Astrocyte of the cerebellum (primary cell): ENCODE measurements at regions not wholly inside any gene's neighbourhood (a gene's known extent, or its start where the extent isn't known, plus 50 kb on each side); places are given as distances from the start of the nearest gene placed in this dataset.

Experiments used
- DNase-seq: peaks from one replicate; pipeline ENCODE4 v3.0.0-alpha.2; 2011; ENCODE audit warnings: low read depth
- H3K4me3 ChIP-seq: 2 replicates; pipeline ENCODE4 v1.5.1; 2011; ENCODE audit warnings: mild to moderate bottlenecking, low read depth, low read length, moderate library complexity
- CTCF ChIP-seq: IDR thresholded peaks from 2 replicates; pipeline ENCODE4 v1.5.1; 2012; ENCODE audit warnings: low read length, low read depth, moderate library complexity, mild to moderate bottlenecking; ENCODE audit errors: missing control alignments
- in situ Hi-C: cut with HindIII; loops from 2 replicates; pipeline ENCODE4 v1.10.0; 2017; ENCODE audit warnings: low sequenced_read_pairs

- no peak overlapping the region for H3K4me3 ChIP-seq
- DNase-seq, result peak; percentile 78
- in situ Hi-C loops, result loop anchor here (5.0 kb wide), 1 partner anchor 37 kb away; no protein-coding TSS in a partner anchor
- no peak for TF ChIP-seq CTCF
Observed at GRCh38 chr10:10824591-10825148, 193.0 kb upstream of the CELF2 start.

- peak; percentile 68 for DNase-seq
- in situ Hi-C loops, result no loop called here
- TF ChIP-seq CTCF, result no peak
- no peak overlapping the region for H3K4me3 ChIP-seq
Observed at GRCh38 chr10:10826125-10826524, 191.5 kb upstream of the CELF2 start.

- in situ Hi-C loops, result no loop called here
- no peak for TF ChIP-seq CTCF
- no peak overlapping the region for H3K4me3 ChIP-seq
- DNase-seq, result no peak
Observed at GRCh38 chr10:10828623-10829022, 189.0 kb upstream of the CELF2 start.

GRCh38 chr10:10829576-10829975 is 188.1 kb upstream of the CELF2 start:
- DNase-seq, result no peak
- TF ChIP-seq CTCF, result no peak
- in situ Hi-C loops, result no loop called here
- no peak overlapping the region for H3K4me3 ChIP-seq

GRCh38 chr10:10830293-10830986 is 187.2 kb upstream of the CELF2 start:
- in situ Hi-C loops, result no loop called here
- H3K4me3 ChIP-seq, result no peak overlapping the region
- peak; percentile 66 for DNase-seq

GRCh38 chr10:10831085-10831484 is 186.6 kb upstream of the CELF2 start:
- H3K4me3 ChIP-seq, result no peak overlapping the region
- no peak for DNase-seq

More at GRCh38 chr10:10830293-10830986, 187.2 kb upstream of the CELF2 start:
- TF ChIP-seq CTCF, result no peak

More at GRCh38 chr10:10831085-10831484, 186.6 kb upstream of the CELF2 start:
- TF ChIP-seq CTCF, result no peak
- in situ Hi-C loops, result no loop called here
